NOMO-1 treated with DMSO at 0.1 percent for 48 hours (cell line): ENCODE measurements at regions not wholly inside any gene's neighbourhood (a gene's known extent, or its start where the extent isn't known, plus 50 kb on each side); places are given as distances from the start of the nearest gene placed in this dataset.

Experiments
- DNase-seq: peaks from one replicate; lab custom pipeline; 2025; ENCODE audit not compliant: unreplicated experiment; lab: John Stamatoyannopoulos, UW

DNA sequence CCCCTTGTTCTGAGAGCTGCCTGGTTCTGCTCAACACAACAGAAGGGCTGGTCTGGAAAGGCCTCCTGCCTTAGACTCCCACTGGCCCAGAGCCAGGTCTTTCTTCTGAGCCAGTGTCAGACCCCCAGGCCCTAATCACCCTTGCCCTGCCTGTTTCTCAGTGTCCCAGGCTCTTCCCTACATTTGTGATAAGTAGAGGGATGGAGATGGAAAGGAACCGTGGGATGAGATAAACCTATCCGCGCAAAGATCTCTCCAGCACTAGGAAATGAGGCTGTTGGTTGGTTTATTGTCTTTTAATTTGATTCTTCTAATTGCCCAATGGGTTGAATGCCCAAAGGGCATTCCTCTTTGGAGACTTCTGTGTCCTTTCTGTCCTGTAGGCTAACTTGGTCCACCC lies 470.0 kb downstream of the TSHZ3 start:
- no peak for DNase-seq

DNA sequence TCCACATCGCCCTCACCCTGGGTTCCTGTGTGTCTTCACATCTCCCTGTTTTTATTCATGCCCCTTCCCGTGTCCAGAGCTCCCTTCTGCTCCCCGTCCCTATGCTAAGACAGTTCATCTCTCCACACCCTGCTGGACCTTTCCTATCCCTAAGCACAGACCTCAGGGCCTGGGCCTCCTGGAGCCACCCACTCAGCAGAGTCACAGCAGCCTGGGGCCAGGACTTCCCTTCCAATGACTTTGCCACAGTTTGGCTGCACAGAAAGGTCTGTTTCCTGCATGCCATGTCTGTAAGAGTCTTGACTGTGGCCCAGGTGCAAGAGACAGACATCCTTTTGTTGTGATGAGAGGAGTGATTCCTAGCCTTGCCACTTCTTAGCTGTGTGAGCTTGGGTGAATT lies 470.7 kb downstream of the TSHZ3 start:
- no peak for DNase-seq

DNA sequence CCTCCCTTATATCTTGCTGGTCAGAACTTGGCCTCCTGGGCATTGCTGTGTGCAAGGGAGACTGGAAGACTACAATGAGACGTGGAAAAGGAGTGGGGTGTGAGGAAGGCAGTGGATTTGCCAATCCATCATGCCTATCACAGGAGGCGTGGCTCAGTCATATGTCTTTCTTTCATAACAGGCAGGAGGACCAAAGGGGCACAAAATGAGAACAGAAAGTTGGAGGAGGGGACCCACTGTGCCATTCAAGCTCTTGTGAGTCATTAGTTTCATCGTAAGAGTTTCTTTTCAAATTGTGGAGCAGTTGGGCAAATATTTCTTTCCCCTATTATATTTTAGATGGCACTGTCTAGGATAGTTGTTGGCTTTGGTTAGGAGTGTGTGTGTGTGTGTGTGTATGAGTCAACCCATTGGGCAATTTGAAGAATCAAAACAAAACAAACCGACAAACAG lies 471.5 kb downstream of the TSHZ3 start:
- peak; percentile 93 for DNase-seq

DNA sequence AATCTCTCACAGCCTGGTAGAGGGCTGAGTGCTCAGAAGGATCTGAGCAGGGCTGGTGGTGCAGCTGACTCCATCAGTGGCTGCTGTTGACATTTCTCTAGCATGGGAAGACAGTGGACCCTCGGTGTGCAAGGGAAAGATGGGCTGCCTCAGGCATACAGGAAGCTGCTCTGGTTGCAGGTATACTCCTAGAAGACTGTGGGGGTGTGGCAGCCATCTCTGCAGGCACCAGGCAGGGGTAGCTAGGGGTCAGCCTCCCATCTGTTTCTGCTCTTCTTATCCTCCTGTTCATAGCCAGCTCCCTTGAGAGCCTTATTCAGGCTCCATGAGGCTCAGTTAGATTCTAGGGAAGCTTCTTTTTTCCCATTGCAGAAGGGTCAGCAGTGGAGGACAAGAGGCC lies 475.5 kb downstream of the TSHZ3 start:
- DNase-seq: no peak

DNA sequence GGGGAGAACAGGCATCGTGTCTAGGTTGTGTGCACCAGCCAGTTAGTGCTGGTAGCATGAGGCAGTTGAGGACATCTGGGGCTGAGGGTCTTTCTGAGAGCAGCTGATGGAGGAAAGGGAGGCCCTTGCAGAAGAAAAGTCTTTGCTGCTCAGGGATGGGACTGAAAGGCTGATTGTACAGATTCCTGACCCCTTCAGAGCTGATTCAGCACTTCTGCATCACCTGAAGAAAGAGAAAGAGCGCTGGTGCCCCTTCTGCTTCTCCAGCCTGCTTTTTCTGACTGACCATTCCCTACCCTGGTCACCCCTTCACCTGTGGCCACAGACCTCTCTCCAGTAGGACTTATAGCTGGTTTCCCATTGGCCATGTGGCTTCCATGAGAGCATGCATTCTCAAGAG lies 476.2 kb downstream of the TSHZ3 start:
- DNase-seq: no peak

DNA sequence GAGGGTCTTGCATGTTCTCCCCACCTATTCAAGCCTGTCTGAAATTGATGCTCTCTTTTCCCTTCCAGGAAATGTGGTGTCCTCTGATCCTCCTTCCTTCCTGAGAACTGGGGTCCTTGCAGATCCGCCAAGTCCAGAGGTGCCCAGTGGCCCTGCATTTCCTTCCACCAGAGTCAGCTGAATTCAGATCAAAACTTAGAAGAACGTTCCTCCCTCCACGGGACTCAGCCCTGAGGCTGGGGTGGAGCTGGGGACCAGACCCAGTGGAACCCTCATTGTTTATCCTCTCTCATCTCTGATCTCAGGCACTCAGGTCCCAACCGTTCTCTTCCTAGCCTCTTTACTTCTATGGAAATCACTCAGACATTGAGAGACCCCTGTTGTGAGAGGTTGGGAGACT lies 477.3 kb downstream of the TSHZ3 start:
- no peak for DNase-seq

DNA sequence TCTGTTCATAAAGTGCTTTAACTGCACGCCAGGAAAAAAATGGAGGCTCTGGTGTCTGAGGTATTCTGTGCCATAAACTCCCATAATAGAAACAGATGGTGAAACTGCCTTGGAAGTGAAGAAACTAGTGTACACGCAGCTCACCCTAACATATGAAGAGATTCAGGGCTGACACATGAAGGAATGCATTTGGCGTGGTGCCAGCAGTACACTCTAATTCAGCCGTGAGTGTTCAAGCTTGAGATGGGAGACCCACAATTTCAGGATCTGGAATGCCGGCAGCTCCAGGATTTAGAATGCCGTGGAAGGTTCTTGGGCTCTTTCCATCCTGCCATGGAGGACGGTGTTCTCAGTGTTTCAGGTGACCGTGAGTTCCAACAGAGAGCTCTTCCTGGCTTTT lies 478.4 kb downstream of the TSHZ3 start:
- no peak for DNase-seq

DNA sequence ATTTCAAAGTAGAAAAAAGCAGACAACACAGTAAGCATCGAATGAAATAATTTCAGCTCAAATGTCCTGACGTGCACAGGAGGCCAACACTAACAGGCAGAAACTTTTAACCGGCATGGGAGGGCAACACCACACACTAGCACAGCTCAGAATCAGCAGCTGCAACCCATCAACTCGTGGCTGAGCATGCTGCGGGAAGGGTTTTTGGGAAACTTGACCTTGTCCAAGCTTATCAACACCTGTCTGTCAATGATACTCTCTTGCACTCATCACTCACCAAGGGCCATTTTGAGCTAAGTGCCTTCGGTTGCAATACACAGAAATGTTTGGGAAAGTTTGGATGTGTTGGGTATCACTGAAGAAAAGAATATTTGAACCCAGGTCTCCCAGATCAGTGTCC lies 483.7 kb downstream of the TSHZ3 start:
- no peak for DNase-seq

DNA sequence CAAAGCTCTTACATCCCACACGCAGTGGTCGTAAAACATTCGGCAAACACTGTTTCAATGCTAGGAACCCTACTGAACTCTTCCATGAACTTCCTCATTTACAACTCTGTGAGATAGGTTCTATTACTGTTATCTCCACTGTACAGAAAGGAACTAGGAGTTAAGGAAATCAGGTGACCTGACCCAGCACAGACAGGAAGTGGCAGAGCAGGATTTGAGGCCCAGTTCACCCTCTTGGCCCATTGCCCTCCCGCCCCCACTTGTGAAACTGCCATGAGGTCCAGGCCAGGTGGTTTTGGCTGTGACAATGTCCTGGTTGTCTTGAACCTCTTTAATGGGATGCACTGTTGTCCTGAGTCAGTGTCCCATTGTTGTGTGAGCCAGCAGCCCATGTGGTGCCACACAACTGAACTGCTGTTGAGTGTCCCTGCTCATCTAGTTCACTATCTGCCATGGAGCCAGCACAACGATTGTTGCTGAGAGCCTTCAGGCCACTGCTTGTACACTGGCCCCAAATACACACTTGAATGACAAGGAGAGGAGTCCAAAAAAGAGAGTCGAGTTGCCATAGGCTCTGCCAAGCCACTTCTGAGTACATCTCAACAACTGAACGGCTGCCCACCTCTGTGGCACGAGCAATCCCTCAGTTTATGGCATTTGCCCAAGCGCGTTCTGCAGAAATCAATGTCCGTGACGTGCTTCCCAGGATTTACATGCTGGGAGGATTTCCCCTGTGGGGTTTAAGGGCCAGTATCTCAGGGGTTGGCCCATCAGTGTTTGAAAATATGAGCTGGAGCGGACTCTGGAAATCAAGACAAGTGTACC lies 484.6 kb downstream of the TSHZ3 start:
- peak; percentile 86 for DNase-seq

DNA sequence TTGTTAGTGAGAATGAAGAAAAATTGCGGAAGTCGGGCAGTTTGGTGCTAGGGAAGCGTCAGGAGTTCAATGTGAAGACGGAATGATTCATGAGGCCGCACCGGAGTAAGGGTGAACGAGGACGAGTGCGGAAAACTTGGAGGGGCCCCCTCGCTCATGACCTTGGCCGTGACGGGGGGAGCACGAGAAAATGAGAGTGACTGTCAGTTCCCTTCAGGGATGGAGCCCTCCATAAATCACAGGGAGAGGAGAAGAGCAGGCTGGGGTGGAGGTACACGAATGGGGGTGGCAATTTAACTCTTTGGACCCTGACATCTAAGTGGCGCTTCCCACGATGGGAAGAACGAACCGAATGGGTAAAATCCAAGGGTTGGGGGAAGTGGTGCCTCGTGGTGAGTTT lies 486.4 kb downstream of the TSHZ3 start:
- no peak for DNase-seq

DNA sequence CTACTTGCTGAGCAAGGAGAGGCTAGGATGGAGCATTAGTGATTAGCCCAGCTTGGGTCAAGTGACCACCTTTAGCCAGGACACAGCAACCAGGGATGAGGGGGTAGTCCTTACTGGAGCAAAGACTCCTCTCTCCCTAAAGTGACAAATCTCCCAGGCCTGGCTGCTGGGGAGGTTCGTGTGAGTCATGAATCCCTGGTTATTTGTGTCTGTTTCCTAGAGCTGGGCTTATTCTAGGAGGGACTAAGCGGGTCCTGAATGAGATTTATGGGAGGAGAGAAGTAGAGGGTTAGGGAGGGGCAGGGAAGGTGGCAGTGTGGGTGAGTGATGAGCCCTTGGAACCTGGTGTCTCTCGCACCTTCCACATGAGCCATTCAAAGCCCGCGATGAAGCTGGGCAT lies 487.3 kb downstream of the TSHZ3 start:
- no peak for DNase-seq

DNA sequence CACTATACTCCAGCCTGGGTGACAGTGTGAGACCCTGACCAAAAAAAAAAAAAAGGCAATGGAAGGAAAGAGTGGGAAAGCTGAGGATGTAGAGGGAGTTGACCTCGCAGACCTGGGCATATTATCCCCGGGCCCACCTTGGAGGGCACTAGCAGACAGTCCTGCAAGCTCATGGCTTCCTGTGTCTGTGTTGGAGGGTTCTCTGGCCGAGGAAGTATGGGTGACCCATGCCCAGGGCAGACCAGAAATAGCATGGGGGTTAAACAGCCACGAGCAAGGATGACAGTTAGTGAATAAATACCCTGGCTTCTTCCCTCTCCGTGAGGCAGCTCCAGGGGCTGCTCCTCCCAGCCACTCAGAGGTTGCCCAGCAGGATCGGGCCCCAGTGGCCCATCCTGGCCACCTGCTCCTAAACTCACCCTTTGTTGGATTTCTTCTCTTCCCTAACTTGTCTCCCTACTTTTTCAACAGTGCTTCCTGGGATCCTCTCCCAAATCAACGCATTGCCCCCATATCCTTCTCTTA lies 485.8 kb downstream of the ZNF536 start:
- DNase-seq: no peak

DNA sequence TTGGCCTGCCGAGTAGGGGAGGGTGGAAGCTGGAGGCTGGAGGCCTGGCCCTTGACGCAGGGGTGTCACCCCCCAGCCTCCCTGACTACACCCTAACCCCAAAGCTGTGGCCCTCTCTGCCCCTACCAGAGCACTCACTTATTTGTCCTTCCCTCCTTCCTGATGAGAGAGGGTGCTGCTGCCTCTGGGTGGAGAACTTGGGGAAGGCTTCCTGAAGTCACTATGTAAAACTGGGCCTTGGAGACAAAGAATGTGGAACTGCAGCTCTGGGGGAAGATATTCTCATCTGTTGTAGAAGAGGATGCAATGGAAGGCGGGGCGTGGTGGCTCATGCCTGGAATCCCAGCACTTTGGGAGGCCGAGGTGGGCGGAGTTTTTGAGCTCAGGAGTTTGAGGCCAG lies 485.2 kb downstream of the ZNF536 start:
- no peak for DNase-seq

DNA sequence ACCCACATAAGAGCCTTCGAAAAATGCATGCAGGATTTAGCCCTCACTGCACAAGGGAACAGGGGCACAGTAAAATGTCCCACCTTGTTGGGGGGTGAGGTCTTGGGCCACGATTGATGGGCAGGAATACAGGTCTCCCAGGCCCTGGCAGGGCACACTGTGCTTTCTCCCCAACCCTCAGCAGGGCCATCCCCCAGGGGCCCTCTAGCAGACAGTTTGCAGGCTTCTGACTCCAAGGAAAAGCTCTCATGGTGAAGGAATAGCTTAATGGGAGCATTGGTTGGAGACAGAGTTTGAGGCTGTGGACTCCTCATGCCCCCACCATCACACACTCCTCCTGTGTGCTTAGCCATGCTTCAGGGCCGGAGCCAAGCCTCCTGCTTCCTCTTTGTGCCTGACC lies 484.6 kb downstream of the ZNF536 start:
- no peak for DNase-seq

DNA sequence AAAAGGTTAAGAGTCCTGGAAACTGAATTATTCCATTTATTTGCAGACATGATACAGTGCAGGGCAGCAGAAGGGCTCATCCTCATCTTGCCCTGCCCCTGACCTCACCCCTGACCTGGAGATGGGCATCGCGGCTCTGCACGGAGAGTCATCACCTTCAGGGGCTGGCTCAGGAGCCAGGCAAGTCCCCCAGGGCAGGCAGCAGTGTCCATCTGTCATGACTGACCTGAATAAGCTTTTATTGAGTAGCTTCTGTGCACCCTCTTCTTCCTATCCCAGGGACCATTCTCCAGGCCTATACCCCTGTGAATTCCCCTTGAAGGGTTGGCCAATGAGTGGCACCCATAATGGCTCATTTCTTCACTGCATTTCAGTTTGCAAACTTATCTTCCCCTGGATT lies 484.2 kb downstream of the ZNF536 start:
- DNase-seq: no peak

DNA sequence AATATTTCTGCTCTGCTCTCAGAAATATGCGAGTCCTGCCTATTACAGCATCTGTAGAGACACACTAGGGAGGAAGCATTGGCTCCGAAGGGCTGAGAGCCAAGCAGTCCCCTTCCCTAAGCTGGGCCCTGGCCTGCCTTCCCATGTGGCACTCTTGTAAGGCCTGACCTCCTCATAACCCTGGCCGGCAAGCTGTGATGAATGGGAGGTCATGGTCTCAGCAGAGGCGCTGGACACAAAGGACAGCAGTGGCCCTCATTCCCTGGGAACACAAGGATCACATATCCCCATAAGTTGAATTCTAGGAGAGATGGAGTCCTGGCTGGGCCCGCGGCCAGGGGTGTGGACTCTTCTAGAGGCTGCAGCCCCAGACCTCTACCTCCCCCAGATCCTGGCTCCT lies 483.3 kb downstream of the ZNF536 start:
- no peak for DNase-seq

DNA sequence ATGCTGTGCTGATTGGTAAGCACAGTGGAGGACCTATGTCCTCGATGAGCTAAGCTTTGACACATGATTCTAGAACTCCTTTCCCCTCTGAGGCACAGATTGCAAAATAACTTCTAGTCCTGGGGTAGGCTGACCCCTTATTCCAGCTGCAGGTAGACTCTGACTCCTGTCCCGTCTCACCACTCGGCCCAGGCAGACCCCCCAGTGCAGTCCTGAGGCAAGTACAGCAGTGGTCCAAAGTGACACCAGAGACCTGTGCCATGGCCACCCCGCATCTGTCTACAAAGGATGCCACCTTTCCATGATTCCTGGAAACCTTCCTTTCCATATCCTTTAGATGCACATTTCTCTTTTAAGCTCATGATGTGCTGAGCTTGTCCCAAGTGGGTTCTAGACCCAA lies 482.5 kb downstream of the ZNF536 start:
- no peak for DNase-seq

DNA sequence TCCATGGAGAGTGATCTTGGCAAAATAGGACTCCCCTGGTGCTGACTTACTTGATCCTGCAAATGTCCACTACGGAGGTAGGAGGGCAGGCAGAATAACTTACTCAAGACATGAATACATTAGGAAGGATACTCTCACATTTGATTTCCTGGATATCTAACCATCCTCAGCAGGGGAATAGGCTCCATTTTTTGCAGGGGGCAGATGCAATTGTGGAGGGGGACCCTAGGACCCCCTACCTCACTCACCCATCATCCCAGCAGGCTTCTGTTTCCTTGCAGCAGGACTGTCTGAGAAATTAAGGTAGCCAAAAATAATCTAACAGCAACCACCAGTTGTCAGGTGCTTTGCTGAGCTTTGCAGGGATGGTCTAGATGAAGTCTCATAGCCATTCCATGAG lies 482.0 kb downstream of the ZNF536 start:
- DNase-seq: no peak

DNA sequence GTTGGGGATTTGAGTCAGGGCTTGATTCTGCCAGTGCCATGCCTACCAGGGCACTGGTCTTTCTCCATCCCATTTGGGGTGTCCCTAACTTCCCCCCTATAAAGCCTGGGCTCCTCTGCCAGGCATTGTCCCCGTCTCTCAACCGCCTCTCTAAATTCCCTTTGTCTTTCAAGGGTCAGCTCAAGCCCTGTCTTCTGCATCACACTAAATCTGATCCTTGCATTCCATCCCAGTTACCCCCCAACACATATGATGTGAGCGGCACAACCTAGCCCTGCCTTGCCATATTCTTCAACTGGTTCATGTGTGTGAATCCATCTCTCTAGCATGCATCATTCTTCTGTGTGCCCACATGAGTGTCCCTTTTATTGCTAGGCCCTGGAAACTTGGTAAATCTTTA lies 480.9 kb downstream of the ZNF536 start:
- DNase-seq: no peak

DNA sequence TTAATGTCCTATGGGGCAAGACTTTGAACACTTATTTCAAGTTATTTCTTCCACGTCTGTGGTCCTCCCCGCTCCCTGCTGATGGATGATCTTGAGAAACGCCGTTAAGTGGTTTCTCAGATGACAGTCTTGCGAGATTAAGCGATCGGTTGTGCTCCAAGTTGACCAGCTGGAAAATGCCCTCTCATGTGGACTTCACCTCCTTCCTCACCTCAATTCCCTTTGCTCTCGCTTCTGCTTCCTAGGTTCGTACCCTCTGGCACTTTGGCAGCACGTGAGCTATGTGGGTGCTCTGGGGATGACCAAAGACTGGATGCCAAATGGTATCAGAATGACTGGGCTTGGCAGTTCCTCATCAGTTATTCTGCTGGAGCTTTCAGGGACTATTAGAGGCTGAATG lies 480.0 kb downstream of the ZNF536 start:
- DNase-seq: no peak

DNA sequence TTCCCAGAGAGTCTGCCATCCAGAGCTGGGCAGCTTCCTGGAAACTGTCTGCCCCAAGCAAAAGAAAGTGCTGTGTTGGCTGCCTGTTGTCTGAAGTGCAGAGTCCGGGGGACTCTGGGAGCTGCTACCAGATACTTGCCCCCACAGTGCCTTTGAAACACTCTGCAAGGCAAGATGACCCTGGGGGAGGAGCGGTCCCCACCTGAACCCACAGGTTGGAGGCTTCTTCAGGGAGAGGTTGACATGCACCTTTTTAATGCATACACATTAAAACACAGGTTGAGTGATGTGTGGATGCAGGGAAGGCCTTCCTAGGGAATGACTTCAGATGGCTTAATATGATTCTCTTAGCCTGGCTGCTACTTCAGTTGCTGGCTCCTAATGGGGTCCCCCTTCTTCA lies 479.5 kb downstream of the ZNF536 start:
- no peak for DNase-seq

DNA sequence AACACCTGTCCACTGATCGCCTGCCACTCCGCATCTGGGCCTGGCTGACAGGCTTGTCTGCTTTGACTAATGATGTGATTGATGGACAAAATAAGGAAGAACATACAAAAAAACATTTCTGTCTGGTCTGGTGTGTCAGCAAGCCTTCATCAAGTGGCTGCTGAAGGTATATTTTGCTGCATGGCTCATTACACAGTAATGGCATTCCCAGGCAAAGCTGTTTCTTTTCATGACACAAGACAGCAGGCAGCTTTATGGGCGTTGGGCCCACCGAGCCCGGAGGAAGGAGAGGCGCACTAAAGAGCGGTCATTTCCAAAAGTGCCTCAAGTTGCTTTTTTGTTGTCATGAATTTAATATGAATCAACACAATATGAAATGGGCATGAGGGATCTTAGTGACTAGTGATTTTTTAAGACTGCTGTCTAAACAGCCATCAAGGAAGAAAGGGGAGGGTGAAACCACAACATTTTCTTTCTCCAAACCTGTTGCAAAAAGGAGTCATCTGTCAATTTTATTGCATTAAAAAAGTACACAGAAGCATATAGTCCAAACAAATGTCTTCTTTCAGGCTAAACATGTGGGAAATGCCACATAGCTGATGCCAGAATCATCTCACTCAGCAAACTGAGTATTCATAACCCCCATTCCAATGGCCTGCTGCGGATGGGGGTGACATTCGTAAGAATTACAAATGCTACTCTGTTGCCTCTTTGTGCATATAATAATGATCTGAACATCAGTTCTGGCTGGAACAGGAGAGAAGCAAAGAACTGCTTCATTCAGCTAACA lies 476.6 kb downstream of the ZNF536 start:
- DNase-seq: no peak
